ENCODE measurements at regions not wholly inside any gene's neighbourhood (a gene's known extent, or its start where the extent isn't known, plus 50 kb on each side); places are given as distances from the start of the nearest gene placed in this dataset.

GRCh38 chr12:124433879-124434278 lies 133.5 kb downstream of the NCOR2 start:
- Mint-ChIP-seq H3K27ac (no peak overlapping the region), H3K9me3 (no peaks in the 10 kb centered on the region)
- no peaks in the 10 kb centered on the region for H3K9me3 ChIP-seq (ENCODE audit: control insufficient read depth in 2 of 2, low read length in 2 of 2)

GRCh38 chr12:124433147-124433874 lies 134.1 kb downstream of the NCOR2 start:
- H3K4me1 Mint-ChIP-seq, result peaks cover 0 to 13% (median 5%) of the 10 kb centered on the region in 4 donors
- H3K4me3 Mint-ChIP-seq, result no peak overlapping the region
- no peak overlapping the region for H3K4me3 ChIP-seq (ENCODE audit: low read depth, low read length)
- H3K36me3 ChIP-seq (ENCODE audit: control insufficient read depth, insufficient read depth, low read length), result peaks cover 27% of the 10 kb centered on the region
- no peak overlapping the region for H3K27ac ChIP-seq (ENCODE audit: insufficient read depth, low read length, poor library complexity, severe bottlenecking)
- ATAC-seq (ENCODE audit: low read depth in 2 of 2) (no peak), DNase-seq (no peak)
- no peaks in the 10 kb centered on the region for H3K27me3 ChIP-seq (ENCODE audit: control insufficient read depth, insufficient read depth, low read length)
- no peaks in the 10 kb centered on the region for H3K9me3 ChIP-seq (ENCODE audit: control insufficient read depth in 2 of 2, low read length in 2 of 2)
- no peaks in the 10 kb centered on the region for H3K9me3 Mint-ChIP-seq
- H3K27me3 Mint-ChIP-seq, result no peaks in the 10 kb centered on the region
- H3K27ac Mint-ChIP-seq, result no peak overlapping the region
- no peaks in the 10 kb centered on the region for H3K4me1 ChIP-seq (ENCODE audit: control insufficient read depth, insufficient read depth, low read length, poor library complexity, severe bottlenecking)
- peaks cover 20% of the 10 kb centered on the region for H3K36me3 Mint-ChIP-seq

More at GRCh38 chr12:124433879-124434278, 133.5 kb downstream of the NCOR2 start:
- Mint-ChIP-seq H3K27me3 (no peaks in the 10 kb centered on the region), H3K4me1 (peaks cover 0 to 13% (median 5%) of the 10 kb centered on the region in 4 donors), H3K4me3 (no peak overlapping the region), H3K36me3 (peaks cover 20% of the 10 kb centered on the region)
- H3K4me3 ChIP-seq (ENCODE audit: low read depth, low read length), result no peak overlapping the region
- ATAC-seq (ENCODE audit: low read depth in 2 of 2) (no peak), DNase-seq (no peak)
- H3K4me1 ChIP-seq (ENCODE audit: control insufficient read depth, insufficient read depth, low read length, poor library complexity, severe bottlenecking), result no peaks in the 10 kb centered on the region
- no peak overlapping the region for H3K27ac ChIP-seq (ENCODE audit: insufficient read depth, low read length, poor library complexity, severe bottlenecking)
- H3K27me3 ChIP-seq (ENCODE audit: control insufficient read depth, insufficient read depth, low read length), result no peaks in the 10 kb centered on the region
- H3K36me3 ChIP-seq (ENCODE audit: control insufficient read depth, insufficient read depth, low read length), result peaks cover 24% of the 10 kb centered on the region

- Histone ChIP-seq H3K36me3 (ENCODE audit: control insufficient read depth, insufficient read depth, low read length) (peaks cover 27% of the 10 kb centered on the region), H3K4me1 (ENCODE audit: control insufficient read depth, insufficient read depth, low read length, poor library complexity, severe bottlenecking) (no peaks in the 10 kb centered on the region), H3K9me3 (ENCODE audit: control insufficient read depth in 2 of 2, low read length in 2 of 2) (no peaks in the 10 kb centered on the region), H3K27me3 (ENCODE audit: control insufficient read depth, insufficient read depth, low read length) (no peaks in the 10 kb centered on the region), H3K27ac (ENCODE audit: insufficient read depth, low read length, poor library complexity, severe bottlenecking) (no peak overlapping the region), H3K4me3 (ENCODE audit: low read depth, low read length) (no peak overlapping the region)
- no peak for DNase-seq
- Mint-ChIP-seq H3K4me1 (peaks cover 0 to 13% (median 5%) of the 10 kb centered on the region in 4 donors), H3K27me3 (no peaks in the 10 kb centered on the region), H3K4me3 (no peak overlapping the region), H3K9me3 (no peaks in the 10 kb centered on the region), H3K27ac (peak overlapping the region in 2 of 3 donors; percentile 26 to 69), H3K36me3 (peaks cover 20% of the 10 kb centered on the region)
- ATAC-seq (ENCODE audit: low read depth in 2 of 2), result no peak
Observed at GRCh38 chr12:124432376-124432775, 135.0 kb downstream of the NCOR2 start.

- Mint-ChIP-seq H3K4me1 (peaks cover 0 to 13% (median 4%) of the 10 kb centered on the region in 4 donors), H3K36me3 (peaks cover 20% of the 10 kb centered on the region), H3K27me3 (no peaks in the 10 kb centered on the region), H3K4me3 (no peak overlapping the region), H3K9me3 (no peaks in the 10 kb centered on the region), H3K27ac (peak overlapping the region; percentile 26 to 82 (median 69))
- Histone ChIP-seq H3K36me3 (ENCODE audit: control insufficient read depth, insufficient read depth, low read length) (peaks cover 28% of the 10 kb centered on the region), H3K4me3 (ENCODE audit: low read depth, low read length) (no peak overlapping the region), H3K27me3 (ENCODE audit: control insufficient read depth, insufficient read depth, low read length) (no peaks in the 10 kb centered on the region), H3K9me3 (ENCODE audit: control insufficient read depth in 2 of 2, low read length in 2 of 2) (no peaks in the 10 kb centered on the region), H3K27ac (ENCODE audit: insufficient read depth, low read length, poor library complexity, severe bottlenecking) (no peak overlapping the region), H3K4me1 (ENCODE audit: control insufficient read depth, insufficient read depth, low read length, poor library complexity, severe bottlenecking) (no peaks in the 10 kb centered on the region)
- DNase-seq (no peak), ATAC-seq (ENCODE audit: low read depth in 2 of 2) (no peak)
Observed at GRCh38 chr12:124431971-124432370, 135.4 kb downstream of the NCOR2 start.

- ATAC-seq (ENCODE audit: low read depth in 2 of 2) (no peak), DNase-seq (no peak)
- Mint-ChIP-seq H3K4me1 (peaks cover 0 to 9% (median 2%) of the 10 kb centered on the region in 4 donors), H3K27me3 (no peaks in the 10 kb centered on the region), H3K9me3 (no peaks in the 10 kb centered on the region), H3K27ac (peak overlapping the region in 1 of 3 donors; percentile 27), H3K4me3 (no peak overlapping the region), H3K36me3 (peaks cover 21% of the 10 kb centered on the region)
- no peak overlapping the region for H3K4me3 ChIP-seq (ENCODE audit: low read depth, low read length)
- no peaks in the 10 kb centered on the region for H3K4me1 ChIP-seq (ENCODE audit: control insufficient read depth, insufficient read depth, low read length, poor library complexity, severe bottlenecking)
- no peaks in the 10 kb centered on the region for H3K9me3 ChIP-seq (ENCODE audit: control insufficient read depth in 2 of 2, low read length in 2 of 2)
- no peaks in the 10 kb centered on the region for H3K27me3 ChIP-seq (ENCODE audit: control insufficient read depth, insufficient read depth, low read length)
- H3K36me3 ChIP-seq (ENCODE audit: control insufficient read depth, insufficient read depth, low read length), result peaks cover 40% of the 10 kb centered on the region
- H3K27ac ChIP-seq (ENCODE audit: insufficient read depth, low read length, poor library complexity, severe bottlenecking), result no peak overlapping the region
Observed at GRCh38 chr12:124430491-124430890, 135.6 kb downstream of the RFLNA start.

- DNase-seq (no peak), ATAC-seq (ENCODE audit: low read depth in 2 of 2) (no peak)
- peaks cover 0 to 9% (median 2%) of the 10 kb centered on the region in 4 donors for H3K4me1 Mint-ChIP-seq
- no peaks in the 10 kb centered on the region for H3K27me3 Mint-ChIP-seq
- Histone ChIP-seq H3K4me1 (ENCODE audit: control insufficient read depth, insufficient read depth, low read length, poor library complexity, severe bottlenecking) (no peaks in the 10 kb centered on the region), H3K27ac (ENCODE audit: insufficient read depth, low read length, poor library complexity, severe bottlenecking) (no peak overlapping the region), H3K27me3 (ENCODE audit: control insufficient read depth, insufficient read depth, low read length) (no peaks in the 10 kb centered on the region), H3K36me3 (ENCODE audit: control insufficient read depth, insufficient read depth, low read length) (peaks cover 43% of the 10 kb centered on the region), H3K4me3 (ENCODE audit: low read depth, low read length) (no peak overlapping the region), H3K9me3 (ENCODE audit: control insufficient read depth in 2 of 2, low read length in 2 of 2) (no peaks in the 10 kb centered on the region)
- H3K4me3 Mint-ChIP-seq, result no peak overlapping the region
- no peak overlapping the region for H3K27ac Mint-ChIP-seq
- peaks cover 21% of the 10 kb centered on the region for H3K36me3 Mint-ChIP-seq
- no peaks in the 10 kb centered on the region for H3K9me3 Mint-ChIP-seq
Observed at GRCh38 chr12:124429535-124429934, 134.6 kb downstream of the RFLNA start.

DNA sequence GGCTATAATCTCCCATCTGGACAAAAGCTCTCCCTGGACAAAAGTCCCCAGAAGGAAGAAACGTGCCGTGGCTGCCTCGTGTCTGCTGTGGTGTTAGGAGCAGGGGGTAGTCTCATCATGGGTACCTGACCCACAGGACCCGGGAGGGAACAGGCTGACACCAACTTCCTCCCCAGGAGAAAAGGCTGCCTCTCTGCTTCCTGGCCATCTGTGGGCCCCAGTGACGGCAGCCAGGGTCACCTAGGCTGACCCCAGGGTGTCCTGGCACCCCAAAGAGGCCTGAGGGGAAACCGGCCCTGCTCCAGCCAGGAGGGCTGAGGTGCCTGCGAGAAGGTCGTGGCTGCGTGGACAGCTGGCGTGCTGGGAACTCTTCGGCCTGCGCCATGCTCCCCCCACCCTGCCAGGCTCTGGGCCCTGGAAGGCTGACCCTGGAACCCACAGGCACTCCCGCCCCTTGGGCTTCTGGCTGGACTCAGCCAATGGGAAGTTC lies 133.9 kb downstream of the RFLNA start:
- Histone ChIP-seq H3K4me1 (ENCODE audit: control insufficient read depth, insufficient read depth, low read length, poor library complexity, severe bottlenecking) (no peaks in the 10 kb centered on the region), H3K27me3 (ENCODE audit: control insufficient read depth, insufficient read depth, low read length) (no peaks in the 10 kb centered on the region), H3K27ac (ENCODE audit: insufficient read depth, low read length, poor library complexity, severe bottlenecking) (no peak overlapping the region), H3K4me3 (ENCODE audit: low read depth, low read length) (no peak overlapping the region), H3K9me3 (ENCODE audit: control insufficient read depth in 2 of 2, low read length in 2 of 2) (no peaks in the 10 kb centered on the region), H3K36me3 (ENCODE audit: control insufficient read depth, insufficient read depth, low read length) (peaks cover 50% of the 10 kb centered on the region)
- no peak overlapping the region for H3K27ac Mint-ChIP-seq
- no peak for ATAC-seq (ENCODE audit: low read depth in 2 of 2)
- no peak for DNase-seq
- no peaks in the 10 kb centered on the region for H3K27me3 Mint-ChIP-seq
- H3K4me1 Mint-ChIP-seq, result peaks cover 0 to 9% (median 2%) of the 10 kb centered on the region in 4 donors
- no peak overlapping the region for H3K4me3 Mint-ChIP-seq
- peaks cover 24% of the 10 kb centered on the region for H3K36me3 Mint-ChIP-seq
- H3K9me3 Mint-ChIP-seq, result no peaks in the 10 kb centered on the region
